ENCODE measurements at regions not wholly inside any gene's neighbourhood (a gene's known extent, or its start where the extent isn't known, plus 50 kb on each side); places are given as distances from the start of the nearest gene placed in this dataset.
"Not testable (repeated sequence)": the region's sequence is repeated elsewhere in the genome, so short reads cannot be mapped to it uniquely, and the experiment has no call there.

DNA sequence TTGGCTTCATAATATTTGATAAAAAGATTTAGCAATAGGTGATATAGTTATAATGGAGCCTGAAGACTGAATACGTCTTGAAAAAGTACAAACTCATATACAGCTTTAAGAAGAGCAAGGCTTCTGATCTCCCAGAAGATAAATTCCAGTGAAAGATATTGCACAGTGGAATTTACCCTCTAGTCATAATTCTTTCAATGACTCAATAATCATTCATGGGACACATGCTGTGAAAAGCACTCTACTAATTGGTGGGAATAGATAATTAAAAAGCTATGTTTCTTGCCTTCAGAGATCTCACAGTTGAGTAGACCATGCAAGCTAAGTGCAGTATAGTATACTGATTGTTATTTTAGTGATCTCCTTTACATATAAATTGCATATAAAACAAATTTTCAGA, 538.6 kb upstream of the CYLC2 start:
- no peak for DNase-seq (ENCODE audit: low read depth)
- Histone ChIP-seq H3K4me3 (ENCODE audit: low read depth, low read length) (no peak overlapping the region), H3K36me3 (ENCODE audit: control insufficient read depth, insufficient read depth, low read length) (no peaks in the 10 kb centered on the region), H3K27me3 (ENCODE audit: control insufficient read depth, insufficient read depth, low read length) (no peaks in the 10 kb centered on the region)
- POLR2A ChIA-PET = no interaction called here
- TF ChIP-seq, protein P1, sequence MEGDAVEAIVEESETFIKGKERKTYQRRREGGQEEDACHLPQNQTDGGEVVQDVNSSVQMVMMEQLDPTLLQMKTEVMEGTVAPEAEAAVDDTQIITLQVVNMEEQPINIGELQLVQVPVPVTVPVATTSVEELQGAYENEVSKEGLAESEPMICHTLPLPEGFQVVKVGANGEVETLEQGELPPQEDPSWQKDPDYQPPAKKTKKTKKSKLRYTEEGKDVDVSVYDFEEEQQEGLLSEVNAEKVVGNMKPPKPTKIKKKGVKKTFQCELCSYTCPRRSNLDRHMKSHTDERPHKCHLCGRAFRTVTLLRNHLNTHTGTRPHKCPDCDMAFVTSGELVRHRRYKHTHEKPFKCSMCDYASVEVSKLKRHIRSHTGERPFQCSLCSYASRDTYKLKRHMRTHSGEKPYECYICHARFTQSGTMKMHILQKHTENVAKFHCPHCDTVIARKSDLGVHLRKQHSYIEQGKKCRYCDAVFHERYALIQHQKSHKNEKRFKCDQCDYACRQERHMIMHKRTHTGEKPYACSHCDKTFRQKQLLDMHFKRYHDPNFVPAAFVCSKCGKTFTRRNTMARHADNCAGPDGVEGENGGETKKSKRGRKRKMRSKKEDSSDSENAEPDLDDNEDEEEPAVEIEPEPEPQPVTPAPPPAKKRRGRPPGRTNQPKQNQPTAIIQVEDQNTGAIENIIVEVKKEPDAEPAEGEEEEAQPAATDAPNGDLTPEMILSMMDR (IDR thresholded peaks at IDR 0.05; ENCODE audit: insufficient read depth, low read depth, low read length) = no peak
- CTCF ChIA-PET = no interaction called here

DNA sequence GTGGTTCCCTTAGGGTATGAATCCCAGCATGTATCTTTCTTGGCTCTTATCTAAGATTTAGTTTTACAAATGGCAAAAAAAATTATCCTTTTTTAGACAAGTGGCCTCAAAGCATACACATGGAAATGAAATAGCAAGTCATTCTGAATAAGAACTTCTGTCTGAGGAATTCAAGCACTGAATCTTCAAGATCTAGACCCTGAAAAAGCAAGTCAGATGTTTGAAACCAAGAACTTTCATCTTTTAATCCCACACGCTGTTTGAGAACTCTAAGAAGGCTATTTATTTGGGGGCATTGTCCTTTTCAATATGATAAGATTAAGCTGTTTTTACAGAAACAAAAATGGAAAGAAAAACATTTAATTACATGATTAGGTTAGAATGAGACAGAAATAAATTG, 549.2 kb upstream of the CYLC2 start:
- Histone ChIP-seq H3K36me3 (ENCODE audit: control insufficient read depth, insufficient read depth, low read length) (no peaks in the 10 kb centered on the region), H3K27me3 (ENCODE audit: control insufficient read depth, insufficient read depth, low read length) (no peaks in the 10 kb centered on the region), H3K4me3 (ENCODE audit: low read depth, low read length) (no peak overlapping the region)
- POLR2A ChIA-PET = no interaction called here
- TF ChIP-seq, protein P1 (IDR thresholded peaks at IDR 0.05; ENCODE audit: insufficient read depth, low read depth, low read length) = no peak
- no peak for DNase-seq (ENCODE audit: low read depth)
- CTCF ChIA-PET = no interaction called here

DNA sequence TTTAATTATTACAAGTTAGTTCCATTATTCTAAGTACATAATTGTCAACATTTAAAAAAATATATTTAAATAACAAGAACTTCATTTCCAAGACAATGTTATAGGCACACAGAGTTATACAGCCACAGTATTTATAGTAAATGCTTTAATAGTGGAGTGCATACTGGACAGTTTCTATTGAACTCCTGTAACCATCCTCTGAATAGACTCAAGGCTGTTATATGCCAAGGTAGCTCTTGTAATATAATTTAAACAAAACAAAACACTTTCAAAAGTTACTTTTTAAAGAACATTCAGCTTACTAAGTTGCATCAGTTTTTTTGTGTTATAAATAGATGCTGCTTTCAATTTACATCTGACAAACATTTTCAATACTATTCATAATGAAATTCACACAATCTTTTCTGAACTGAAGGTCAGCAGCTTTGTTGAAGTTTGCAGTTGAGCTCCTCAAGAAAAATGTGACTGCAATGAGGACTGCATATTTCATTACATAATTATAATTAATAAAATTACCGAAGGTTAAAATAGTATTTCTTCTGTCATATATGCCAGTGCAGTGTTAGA, 549.9 kb upstream of the CYLC2 start:
- H3K4me3 ChIP-seq (ENCODE audit: low read depth, low read length) = no peak overlapping the region
- DNase-seq (ENCODE audit: low read depth) = no peak
- H3K36me3 ChIP-seq (ENCODE audit: control insufficient read depth, insufficient read depth, low read length) = no peaks in the 10 kb centered on the region
- TF ChIP-seq, protein P1 (IDR thresholded peaks at IDR 0.05; ENCODE audit: insufficient read depth, low read depth, low read length) = no peak
- no peaks in the 10 kb centered on the region for H3K27me3 ChIP-seq (ENCODE audit: control insufficient read depth, insufficient read depth, low read length)
- ChIA-PET POLR2A (no interaction called here), CTCF (no interaction called here)

DNA sequence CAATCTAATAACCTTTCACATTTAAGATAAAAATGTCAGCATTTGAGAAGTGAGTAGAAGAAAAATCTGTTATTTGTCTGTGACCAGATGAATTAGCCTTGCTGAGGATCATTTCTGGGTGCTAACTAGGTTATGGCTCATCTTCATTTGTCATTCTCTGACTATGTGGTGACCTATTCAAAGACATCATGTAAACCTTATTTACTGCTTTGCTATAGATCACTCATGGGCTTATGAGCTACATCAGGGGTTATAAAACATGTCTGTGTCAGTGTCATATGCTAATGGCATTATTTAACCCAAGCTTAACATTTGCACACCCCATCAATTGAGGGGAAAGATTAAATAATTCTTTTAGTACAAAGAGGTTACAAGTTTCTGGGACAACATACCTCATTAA, 555.5 kb upstream of the CYLC2 start:
- no peaks in the 10 kb centered on the region for H3K27me3 ChIP-seq (ENCODE audit: control insufficient read depth, insufficient read depth, low read length)
- POLR2A ChIA-PET = no interaction called here
- CTCF ChIA-PET = no interaction called here
- H3K4me3 ChIP-seq (ENCODE audit: low read depth, low read length) = no peak overlapping the region
- no peaks in the 10 kb centered on the region for H3K36me3 ChIP-seq (ENCODE audit: control insufficient read depth, insufficient read depth, low read length)
- DNase-seq (ENCODE audit: low read depth) = no peak
- TF ChIP-seq, protein P1 (IDR thresholded peaks at IDR 0.05; ENCODE audit: insufficient read depth, low read depth, low read length) = no peak

- H3K27me3 ChIP-seq (ENCODE audit: control insufficient read depth, insufficient read depth, low read length); POLR2A ChIA-PET; DNase-seq (ENCODE audit: low read depth); H3K36me3 ChIP-seq (ENCODE audit: control insufficient read depth, insufficient read depth, low read length); H3K4me3 ChIP-seq (ENCODE audit: low read depth, low read length); CTCF ChIA-PET: not testable (repeated sequence)
Observed at GRCh38 chr9:102436599-102436998, 558.5 kb upstream of the CYLC2 start.

- POLR2A ChIA-PET = no interaction called here
Observed at GRCh38 chr9:102435427-102435826, 559.7 kb upstream of the CYLC2 start.

More at GRCh38 chr9:102435427-102435826, 559.7 kb upstream of the CYLC2 start:
- H3K36me3 ChIP-seq (ENCODE audit: control insufficient read depth, insufficient read depth, low read length) = no peaks in the 10 kb centered on the region
- TF ChIP-seq, protein P1 (IDR thresholded peaks at IDR 0.05; ENCODE audit: insufficient read depth, low read depth, low read length) = no peak
- no peak overlapping the region for H3K4me3 ChIP-seq (ENCODE audit: low read depth, low read length)
- CTCF ChIA-PET = no interaction called here
- no peak for DNase-seq (ENCODE audit: low read depth)
- no peaks in the 10 kb centered on the region for H3K27me3 ChIP-seq (ENCODE audit: control insufficient read depth, insufficient read depth, low read length)

All from BJ (cell line).